HG02588 (cell line): ENCODE measurements at regions not wholly inside any gene's neighbourhood (a gene's known extent, or its start where the extent isn't known, plus 50 kb on each side); places are given as distances from the start of the nearest gene placed in this dataset.

ENCODE experiments used
- ATAC-seq: cut with Tn5 transposase; IDR thresholded peaks from one replicate; pipeline ENCODE4 v1.9.1; 2021; ENCODE audit warnings: mild to moderate bottlenecking, moderate library complexity; ENCODE audit not compliant: unreplicated experiment

- no peak for ATAC-seq
Observed at GRCh38 chr6:208938-209337, 83.3 kb upstream of the DUSP22 start.

DNA sequence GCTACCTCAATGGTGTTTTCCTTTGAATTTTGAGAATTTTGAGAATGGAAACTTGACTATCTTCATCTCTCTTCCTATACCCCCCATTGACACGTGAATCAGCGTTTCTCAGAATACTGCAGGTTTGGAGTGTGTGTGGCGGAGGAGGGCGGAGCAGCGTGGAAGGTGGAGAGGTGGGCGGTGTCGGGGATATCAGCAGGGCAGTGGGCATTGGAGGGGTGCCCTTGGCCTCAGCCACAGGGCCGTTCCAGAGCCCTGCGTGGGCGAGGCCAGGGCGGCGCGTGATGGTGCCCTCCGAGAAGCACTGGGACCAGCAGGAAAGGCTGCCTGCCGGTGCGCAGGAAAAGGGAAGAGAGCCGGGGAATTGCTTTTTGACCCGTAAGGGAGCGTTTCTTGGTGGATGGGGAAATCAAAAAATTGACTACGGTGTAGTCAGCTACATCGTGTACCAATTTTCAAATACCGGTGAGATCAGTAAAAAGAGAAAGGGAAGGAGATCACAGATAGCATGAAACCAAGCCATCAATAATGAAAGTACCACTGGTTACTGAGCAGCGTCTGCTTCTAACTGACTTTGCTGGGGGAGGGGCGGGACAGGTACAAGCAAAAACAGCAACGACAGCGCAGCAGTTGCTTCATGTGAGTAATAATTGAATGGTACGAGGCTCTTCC, 82.7 kb upstream of the DUSP22 start:
- ATAC-seq: peak; percentile 71

GRCh38 chr6:210104-210456, 82.2 kb upstream of the DUSP22 start:
- ATAC-seq: no peak

DNA sequence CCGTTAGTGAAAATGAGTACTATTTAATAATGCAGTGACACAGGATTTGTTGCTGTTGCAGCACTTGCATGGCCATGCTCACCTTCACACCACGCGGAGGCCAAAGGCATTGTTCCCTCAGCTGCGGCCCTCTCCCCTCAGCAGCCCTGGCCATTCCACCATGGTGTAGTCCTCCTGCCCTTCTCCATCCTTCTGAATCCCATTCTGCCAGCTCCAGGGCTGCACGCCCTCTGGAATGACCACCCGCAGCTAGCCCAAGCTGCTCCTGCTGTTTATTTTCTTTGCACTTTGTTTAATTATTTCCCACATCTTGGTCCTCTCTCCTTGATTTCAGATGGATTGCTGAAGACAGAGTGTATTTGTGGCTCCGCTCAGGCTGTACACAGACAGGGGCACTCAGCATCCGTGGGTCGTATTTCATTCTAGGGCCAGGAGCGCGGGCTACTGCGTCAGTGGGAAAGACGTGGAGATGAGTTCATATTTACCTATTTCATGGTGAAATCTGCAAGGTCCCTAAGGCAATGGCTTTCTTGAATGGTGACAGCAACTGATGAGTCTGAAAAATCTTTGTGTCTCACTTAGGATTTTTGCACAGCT, 81.4 kb upstream of the DUSP22 start:
- no peak for ATAC-seq

GRCh38 chr6:211871-212497, 80.3 kb upstream of the DUSP22 start:
- no peak for ATAC-seq

GRCh38 chr6:213284-213683, 79.0 kb upstream of the DUSP22 start:
- ATAC-seq: no peak

DNA sequence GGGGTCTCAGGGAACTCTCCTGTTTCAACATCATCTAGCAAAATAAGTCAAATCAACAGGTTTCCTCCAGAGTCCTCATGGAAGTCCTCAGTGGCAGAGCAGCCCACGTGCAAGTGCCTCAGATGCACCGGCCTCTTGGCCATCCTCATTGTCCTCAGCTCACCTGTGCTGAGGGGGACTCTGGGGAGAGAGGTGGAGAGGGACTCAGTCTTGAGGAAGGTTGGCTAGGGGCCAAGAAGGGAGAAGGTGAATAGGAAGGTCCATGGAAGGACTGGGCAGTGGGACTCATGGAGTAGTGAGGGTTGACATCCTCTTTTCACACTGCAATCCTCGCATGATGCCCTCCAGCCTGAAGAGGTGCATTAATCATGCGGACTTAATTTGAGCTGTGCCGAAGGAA, 77.9 kb upstream of the DUSP22 start:
- ATAC-seq: no peak

DNA sequence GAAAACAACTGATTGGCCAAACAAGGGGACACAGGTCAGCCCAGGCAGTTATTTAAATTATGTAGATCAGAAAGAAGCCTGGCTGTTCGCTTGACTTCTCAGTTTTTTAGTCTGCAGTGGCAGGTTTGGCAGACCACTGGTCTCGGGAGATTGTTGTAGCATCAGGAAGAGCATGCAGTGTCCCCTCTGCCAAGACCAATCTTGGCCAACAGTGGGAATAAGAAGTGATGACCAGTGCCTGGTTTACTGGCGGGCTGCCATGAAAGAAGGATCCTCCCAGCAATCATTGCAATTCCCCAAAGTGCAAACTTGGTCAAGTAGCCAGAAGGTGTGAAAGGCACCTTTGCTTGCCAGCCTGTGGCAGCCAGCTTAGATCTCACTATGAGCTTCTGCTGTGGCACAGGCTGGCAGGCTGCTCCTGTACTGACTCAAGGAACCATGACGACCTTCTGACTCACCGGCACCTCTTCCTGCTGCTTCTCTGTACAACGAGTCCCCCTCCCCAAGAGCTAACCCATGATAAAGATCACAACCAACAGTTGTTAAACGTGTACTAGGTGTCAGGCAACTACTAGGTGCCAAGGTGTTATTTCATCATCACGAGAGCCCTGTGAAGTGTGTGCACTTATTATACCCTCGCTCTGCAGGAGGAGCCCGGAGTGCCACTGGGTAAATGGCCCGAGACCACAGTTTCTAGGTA, 76.8 kb upstream of the DUSP22 start:
- ATAC-seq: no peak

GRCh38 chr6:217048-217659, 75.1 kb upstream of the DUSP22 start:
- no peak for ATAC-seq

GRCh38 chr6:218153-219018, 73.9 kb upstream of the DUSP22 start:
- ATAC-seq: peak; percentile 43

GRCh38 chr6:219019-219570, 73.2 kb upstream of the DUSP22 start:
- peak; percentile 25 for ATAC-seq

DNA sequence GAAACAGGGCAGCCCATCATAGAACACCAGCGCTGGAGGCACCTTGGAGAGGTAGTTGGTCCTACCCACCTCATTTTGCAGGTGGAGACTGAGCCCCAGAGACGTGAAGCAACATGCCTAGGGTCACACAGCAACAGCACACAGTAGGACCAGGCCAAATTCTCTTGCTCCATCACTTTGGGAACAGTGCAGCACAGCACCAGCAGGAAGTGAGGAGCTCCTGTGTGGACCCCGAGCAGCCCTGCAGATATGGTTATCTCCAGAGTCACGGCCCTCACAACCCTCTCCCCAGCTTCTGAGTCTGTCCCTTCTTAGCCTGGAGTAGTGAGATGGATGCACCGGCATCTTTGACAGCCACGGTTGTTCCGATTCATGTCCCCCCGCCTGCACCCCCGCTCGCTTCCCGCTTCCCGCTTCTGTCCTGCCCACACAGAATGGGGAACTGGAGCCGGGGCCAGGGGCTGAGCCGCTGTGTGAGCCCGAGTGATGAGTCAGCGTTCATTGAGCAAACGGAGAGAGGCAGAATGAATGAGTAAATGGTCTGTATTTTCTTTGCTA, 72.6 kb upstream of the DUSP22 start:
- ATAC-seq: no peak

GRCh38 chr6:220312-220711, 72.0 kb upstream of the DUSP22 start:
- no peak for ATAC-seq

- ATAC-seq: no peak
Observed at GRCh38 chr6:220721-221475, 71.4 kb upstream of the DUSP22 start.

GRCh38 chr6:221531-222349, 70.5 kb upstream of the DUSP22 start:
- ATAC-seq: no peak

DNA sequence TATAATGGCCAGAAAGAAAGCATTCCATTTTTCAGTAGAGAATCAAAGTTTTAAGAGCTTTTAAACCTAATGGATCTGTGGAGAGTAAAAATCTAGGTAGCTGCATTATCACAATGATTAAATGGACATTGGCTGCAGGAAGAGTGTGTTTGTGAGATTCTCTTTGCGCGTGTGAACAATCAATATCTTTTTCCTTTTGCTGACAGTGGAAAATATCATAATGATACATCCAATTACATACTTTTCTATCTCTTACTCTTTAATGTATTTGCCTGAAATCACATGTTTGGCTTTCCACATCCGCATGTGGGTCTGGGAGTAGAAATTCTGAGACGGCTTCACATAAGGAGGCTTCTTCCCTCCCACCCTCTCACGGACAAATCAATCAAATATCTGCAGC, 69.8 kb upstream of the DUSP22 start:
- no peak for ATAC-seq

- no peak for ATAC-seq
Observed at GRCh38 chr6:223136-223535, 69.2 kb upstream of the DUSP22 start.

DNA sequence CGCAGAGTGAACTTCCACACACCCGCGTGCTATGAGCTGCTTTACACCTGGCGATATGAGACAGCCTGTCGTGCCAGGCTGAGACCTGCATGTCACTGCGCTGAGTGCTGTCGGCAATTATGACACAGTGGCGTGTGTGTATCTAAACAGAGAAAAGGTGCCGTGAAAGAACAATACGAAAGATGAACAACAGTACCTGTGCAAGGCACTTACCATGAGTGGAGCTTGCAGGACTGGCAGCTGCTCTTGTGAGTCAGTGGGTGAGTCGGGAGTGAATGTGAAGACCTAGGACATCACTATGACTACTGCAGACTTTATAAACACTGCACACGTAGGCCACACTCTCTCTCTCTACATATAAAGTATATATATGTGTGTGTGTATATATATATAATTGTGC, 68.5 kb upstream of the DUSP22 start:
- ATAC-seq: no peak
